GM19193 (cell line): ENCODE measurements at regions not wholly inside any gene's neighbourhood (a gene's known extent, or its start where the extent isn't known, plus 50 kb on each side); places are given as distances from the start of the nearest gene placed in this dataset.

Experiments
- POLR2A ChIP-seq: IDR thresholded peaks from 4 replicates; pipeline ENCODE4 v1.6.1; 2011; ENCODE audit not compliant: insufficient read depth, insufficient read length; ENCODE audit errors: extremely low read depth

DNA sequence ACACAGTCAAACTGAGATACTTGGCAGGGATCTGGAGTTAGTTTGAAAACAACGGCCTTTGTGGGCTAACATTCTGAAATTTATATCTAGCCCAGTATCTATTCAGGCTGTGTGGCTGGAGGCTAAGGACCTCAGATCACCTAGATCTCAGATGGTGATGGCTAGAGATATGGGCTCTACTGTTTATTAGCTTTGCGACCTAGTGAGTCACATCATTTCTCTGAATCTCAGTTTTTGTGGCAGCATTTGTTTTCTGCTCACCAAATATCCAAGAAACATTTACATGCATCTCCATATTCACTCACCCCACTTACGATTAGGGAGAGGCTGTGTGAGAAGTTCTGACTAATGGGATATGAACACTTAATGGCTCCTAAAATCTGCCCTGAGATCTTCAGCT lies 503.9 kb downstream of the KIF20B start:
- TF ChIP-seq POLR2A: no peak

DNA sequence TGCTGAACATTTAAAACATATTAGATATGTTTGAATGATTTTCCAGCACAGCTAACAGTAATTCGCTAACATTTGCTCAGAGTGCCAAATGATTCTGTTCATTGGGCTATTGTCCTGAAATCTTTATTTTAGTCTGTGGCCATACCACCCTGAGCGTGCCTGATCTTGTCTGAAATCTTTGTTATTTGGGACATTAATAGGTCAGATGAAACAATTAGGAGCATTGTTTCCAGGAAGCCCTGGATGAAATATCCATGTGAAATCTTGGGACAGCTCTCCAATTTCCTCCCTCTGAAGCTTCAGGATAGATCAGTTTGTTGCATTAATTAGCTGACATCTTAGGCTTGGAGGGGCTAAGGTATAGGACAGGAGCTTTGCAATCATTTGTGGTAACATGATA lies 512.0 kb downstream of the KIF20B start:
- no peak for TF ChIP-seq POLR2A

DNA sequence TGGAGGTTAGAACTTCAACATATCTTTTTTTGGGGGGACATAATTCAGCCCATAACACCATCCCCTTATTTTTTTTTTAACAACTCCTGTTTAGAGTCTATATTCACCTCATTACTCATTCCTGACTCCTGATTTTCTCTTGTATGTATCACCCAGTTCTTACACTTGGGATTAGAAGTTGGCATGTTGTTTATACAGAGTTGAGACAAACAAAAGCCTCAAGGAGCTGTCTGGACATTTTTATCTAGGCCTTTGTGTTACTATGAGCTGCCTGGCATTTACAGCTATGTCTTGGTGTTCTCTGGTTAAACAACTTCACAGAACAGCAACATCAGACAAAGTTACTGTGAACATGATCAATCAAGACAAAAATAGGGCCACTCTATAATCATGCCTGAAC lies 517.5 kb downstream of the KIF20B start:
- no peak for TF ChIP-seq POLR2A

DNA sequence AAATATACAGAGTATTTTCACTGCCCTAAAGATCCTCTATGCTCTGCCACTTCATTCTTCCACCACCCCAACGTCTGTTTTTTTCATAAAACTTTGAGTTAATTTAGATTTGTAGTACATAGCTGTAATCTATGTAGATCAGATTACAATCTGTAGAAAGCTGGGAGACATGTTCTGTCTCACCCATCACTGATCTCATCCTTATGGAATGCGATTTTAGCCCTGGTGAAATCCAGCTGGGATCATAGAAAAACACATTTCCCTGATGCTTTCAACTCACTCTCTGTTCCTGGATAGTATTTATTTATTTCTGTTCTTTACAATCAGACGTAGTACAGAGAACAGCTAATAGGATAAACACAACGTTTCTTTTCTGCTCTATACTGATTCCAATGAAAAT lies 521.0 kb downstream of the KIF20B start:
- TF ChIP-seq POLR2A: no peak

DNA sequence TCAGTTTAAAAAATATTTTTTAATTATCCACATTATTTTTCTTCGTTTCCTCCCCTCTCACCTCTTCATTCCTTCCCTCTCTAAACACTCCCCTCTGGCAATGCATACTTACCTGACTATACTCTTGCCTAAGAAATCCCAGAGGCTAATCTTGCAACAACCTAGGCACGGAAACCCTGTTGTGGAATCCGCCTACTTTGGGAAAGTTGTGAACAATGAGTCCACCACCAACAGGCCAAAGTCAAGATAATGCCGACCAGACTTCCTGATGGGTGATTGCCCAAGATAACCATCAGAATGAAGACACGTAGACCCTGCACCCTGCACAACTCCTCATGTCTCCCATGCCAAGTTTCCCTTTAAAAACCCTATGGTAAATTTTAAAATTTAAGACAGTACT lies 521.5 kb downstream of the KIF20B start:
- no peak for TF ChIP-seq POLR2A

DNA sequence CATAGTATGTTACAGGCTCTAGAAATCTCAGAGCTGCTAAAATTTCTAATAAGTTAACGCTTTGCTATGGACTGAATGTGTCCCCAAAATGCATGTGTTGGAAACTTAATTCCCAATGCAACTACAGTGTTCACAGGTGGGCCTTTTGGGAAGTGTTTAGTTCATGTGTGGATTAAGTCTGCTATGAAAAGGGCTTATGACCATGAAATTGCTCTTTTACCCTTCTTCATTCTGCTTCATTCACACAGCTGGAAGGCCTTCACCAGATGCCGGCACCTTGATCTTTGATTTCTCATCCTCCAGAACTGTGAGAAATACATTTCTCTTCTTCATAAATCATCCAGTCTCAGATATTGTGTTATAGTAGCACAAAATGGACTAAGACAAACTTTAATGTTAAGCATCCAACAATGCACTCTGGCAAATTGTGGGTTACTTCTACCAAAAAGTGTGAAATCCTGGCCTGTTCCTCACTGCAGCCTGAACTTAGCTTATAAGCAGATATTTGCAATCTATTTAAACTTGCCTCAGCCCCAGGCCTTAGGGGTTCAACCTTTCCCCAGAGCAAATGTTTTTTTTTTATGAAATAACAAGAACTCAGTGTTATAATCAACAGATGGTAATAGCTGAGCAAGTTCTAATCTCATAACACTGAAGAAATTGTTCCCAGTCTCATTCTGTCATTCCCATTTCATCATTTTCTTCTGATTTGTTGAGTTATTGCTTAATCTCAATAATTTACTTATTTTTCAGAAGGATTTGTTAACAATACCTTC lies 523.6 kb downstream of the KIF20B start:
- no peak for TF ChIP-seq POLR2A

DNA sequence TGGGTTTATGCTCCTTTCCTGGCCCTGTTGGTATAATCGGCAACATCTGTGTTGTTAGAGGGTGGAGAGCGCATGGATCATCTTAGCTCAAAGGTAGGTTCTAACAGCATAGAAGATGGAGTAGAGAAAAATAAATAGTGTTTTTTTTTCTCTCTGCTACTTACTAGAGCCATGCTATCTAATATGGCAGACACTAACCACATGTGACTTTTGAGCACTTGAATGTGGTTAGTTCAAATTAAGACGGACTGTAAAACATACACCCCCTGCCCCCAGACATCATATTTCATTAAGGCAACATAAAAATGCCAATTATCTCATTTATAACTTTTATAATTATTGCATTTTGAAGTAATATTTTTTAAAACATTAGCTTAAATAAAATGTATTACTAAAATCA lies 525.1 kb downstream of the KIF20B start:
- no peak for TF ChIP-seq POLR2A

DNA sequence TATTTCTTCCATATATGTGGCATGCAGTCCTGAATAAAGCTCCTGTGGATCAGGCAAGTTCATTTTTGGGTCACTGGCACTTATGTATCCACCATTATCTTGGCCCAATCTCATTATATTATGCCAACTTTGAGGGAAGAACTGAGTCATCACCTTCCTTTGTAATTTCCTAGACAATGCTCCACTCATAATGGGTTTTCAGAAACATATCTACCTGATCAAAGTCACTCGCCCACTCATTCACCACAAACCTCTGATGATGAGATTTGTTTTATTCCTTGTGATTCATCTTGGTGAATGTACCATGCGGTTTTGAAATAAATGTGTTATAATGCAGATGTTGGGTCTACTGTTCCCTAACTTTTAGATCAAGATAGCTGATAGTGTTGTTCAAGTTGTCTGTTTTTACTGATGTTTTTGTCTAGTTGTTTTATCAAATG lies 525.8 kb downstream of the KIF20B start:
- no peak for TF ChIP-seq POLR2A

DNA sequence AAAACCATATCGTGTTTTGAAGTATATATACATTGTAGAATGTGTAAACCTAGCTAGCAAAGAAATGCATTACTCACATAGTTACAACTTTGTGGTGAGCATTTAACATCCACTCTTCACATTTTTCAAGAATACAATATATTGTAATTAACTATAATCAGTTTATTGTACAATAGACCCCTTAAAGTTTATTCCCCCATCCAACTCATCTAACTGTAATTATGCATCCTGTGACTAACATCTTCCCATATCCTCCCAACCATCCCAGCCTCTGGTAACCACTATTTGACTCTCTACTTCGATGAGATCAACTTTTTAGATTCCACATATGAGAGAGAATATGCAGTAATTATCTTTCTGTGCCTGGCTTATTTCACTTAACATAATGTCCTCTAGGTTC lies 526.4 kb downstream of the KIF20B start:
- TF ChIP-seq POLR2A: no peak

DNA sequence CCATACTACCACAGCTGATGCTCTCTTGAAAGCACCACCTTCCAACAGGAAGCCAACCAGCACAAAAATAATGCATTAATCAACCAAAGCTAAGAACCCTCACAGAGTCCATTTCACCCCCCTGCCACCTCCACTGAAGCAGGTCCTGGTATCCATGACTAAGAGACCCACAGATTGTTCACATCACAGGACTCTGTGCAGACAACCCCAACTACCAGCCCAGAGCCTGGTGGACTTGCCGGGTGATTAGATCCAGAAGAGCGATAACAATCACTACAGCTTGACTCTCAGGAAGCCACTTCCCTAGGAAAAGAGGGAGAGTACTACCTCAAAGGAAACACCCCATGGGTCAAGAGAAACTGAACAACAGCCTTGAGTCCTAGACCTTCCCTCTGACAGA lies 528.1 kb downstream of the KIF20B start:
- TF ChIP-seq POLR2A: no peak

DNA sequence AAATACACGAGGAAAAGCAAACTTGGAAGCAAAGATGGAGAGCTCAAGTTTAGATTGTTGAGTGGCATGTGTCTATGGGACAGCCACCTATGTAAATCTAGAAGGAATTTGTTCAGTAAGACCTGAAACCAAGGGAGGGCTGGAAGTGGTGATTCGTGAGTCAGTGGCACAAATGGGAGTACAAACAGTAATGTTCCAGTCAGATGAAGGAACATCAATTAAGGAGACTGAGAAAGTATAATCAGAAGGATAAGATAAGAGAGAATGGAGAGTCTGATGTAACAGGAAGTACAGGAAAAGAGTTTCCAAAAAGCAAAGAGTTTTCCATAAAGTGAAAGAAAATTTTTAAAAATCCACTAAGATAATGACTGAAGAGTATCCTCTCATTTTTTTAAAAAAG lies 544.2 kb downstream of the KIF20B start:
- TF ChIP-seq POLR2A: no peak

DNA sequence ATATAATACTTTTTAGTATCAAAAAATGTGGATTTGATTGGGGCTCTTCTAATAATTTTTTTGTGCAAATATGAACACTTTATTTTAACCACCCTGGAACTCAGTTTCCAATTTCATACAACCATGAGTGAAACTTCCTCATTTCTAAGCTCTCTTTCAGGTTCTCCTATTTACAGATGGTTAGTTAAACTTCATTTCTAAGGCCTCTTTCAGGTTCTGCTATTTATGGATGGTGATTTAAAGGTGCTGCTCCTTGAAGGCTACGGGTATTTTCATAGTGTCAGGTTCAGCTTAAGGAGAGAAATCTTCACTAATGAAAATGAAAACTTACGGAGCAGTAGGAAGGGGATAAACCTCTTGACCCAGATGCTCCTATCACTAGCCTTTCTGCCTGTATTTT lies 568.3 kb downstream of the KIF20B start:
- no peak for TF ChIP-seq POLR2A

DNA sequence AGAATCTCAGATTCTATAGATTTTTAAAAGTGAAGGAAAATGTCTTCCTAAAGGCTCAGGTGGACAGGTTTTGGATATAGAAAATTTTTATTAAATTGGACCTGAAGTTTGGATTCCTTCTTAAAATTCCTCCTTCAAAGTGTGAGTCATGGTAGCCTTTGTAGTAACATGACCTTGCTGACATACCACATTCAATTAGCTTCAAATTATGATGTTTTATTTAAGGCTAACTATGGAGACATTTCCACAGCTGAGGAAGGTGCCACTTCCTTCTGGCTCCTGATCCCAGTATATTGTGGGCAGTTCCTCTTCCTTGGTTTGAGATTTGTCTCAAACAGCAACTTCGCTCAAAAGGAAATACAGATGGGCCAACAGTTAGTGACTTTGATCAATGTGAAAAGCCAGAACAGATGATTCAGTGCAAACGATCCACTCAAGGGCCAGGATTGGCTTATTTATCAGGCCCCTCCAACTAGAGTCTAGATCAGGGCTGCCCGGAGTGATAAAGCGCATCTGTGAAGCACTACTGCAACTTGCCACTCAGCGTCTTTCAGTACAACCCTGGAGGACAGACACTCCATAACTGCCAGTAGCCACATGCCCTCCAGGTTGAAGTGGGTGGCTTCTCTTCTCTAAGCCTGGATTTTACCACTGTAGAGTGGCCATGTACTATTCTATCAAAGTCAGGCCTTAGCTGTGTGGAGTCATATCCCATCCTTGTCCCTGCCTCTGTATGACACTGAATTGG lies 573.5 kb downstream of the KIF20B start:
- no peak for TF ChIP-seq POLR2A

DNA sequence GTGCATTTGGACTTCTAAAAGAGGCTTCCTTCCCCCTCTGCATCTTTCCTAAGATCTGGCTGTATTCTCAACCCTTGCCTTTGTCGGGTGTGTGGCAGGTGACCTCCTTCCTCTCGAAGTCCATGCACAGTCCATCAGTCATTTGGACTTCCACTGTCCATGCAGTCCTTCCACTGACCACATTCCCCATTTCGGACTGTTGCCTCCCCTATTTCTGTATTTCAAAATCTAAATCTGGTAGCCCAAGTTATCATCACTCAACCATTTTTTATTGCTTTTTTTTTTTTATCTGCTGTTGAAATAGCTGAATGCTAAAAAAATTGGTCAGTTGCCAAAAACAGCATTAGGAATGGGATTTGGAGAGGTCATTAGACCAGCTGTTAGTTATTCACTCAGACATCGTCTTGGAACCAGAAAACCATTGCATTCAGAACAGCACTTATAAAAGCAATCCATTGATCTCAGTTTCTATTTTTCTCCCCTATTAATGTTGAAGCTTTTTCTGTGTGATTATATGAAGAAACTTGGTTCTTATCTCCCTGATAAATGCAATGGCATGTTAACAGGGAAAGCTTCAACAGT lies 575.6 kb downstream of the KIF20B start:
- no peak for TF ChIP-seq POLR2A

DNA sequence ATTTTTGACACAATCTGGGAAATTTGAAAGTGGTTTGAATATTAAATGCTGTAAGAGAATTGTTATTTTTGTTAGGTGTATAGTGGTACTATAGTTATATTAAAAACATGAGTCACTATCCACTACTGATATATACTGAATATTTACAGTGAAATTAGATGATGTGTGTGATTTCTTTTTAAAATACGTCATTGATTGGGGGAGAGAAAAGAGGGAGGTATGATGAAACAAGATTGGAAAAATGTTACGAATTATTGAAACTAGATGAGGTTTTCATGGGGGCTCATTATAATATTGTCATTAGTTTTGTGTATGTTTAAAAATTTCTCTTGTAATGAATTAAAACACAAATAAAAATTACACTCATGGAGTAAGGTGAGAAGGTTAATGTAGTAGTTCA lies 571.4 kb downstream of the HTR7 start:
- no peak for TF ChIP-seq POLR2A

DNA sequence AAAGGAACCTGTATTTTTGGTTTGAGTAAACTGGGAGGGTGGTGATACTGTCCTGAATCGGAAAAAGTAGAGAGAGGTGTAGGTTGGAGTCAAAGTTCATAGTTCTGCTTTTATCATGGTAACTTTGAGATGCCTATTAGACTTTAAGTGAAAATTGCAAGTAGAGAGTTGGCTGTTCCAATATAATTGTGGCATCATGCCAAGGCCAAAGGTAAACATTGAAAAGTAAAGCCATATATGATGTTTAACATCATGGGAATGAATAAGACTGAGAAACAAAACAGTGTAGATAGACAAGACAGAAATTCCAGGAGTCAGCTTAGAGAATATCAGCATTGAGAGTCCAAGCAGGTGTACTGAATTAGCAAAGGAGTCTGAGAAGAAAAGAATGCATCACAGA lies 570.9 kb downstream of the HTR7 start:
- no peak for TF ChIP-seq POLR2A

DNA sequence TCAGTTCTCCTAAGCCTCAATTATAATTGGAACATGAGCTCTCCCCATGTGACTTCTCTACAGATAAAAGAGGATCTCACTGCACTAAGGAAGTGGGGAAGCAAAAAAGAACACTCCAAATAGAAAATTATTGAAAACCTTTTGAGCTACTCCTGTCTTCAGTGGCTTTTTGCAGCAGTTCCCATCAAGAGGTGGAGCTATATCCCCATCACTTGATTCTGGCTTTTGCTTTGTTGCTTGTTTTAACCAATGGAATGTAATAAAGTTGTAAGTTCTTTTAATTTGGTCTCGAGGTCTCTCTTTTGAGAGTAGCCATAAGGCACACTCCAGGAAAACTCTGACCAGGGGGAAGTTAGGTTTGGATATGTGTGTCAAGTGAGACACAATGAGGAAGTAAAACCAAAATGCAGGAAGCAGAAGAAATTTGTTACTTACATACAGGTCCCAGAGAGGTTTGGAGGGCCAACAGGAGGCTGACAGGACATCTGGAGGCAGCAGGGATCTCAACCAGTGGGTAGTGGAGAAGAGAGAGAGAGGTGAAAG lies 569.4 kb downstream of the HTR7 start:
- no peak for TF ChIP-seq POLR2A

DNA sequence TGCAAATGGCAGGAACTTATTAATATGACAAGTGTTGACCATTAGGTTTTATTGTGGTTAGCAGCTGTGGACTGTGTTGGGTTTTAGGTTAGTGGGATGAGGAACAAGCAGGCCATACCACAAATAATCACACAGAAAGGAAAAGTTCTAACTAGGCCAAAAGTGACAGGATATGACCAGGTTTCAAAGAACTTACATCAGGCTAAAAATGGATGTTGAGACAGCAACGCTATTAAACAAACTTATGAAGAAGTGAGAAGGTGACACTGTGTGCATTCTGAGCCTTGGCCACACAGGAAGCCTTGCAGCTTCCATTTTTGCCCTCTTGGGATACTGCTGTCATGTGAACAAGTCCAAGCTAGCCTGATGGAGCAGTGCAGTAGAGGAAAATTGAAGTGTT lies 568.8 kb downstream of the HTR7 start:
- TF ChIP-seq POLR2A: no peak
